HEK293 (cell line): ENCODE measurements at regions not wholly inside any gene's neighbourhood (a gene's known extent, or its start where the extent isn't known, plus 50 kb on each side); places are given as distances from the start of the nearest gene placed in this dataset.

Experiments used
- CTCF ChIA-PET: fragments of 350-600 bp; formaldehyde crosslinking; extraction: SDS; loops from one replicate; lab custom pipeline; 2021; ENCODE audit warnings: antibody characterized with exemption; lab: Yijun Ruan, JAX
- POLR2A ChIA-PET: fragments of 300-600 bp; formaldehyde crosslinking; extraction: SDS; loops from one replicate; lab custom pipeline; 2020; ENCODE audit warnings: antibody characterized with exemption, inconsistent platforms; lab: Yijun Ruan, JAX
- H3K27ac ChIP-seq: fragments of 200-500 bp; sonication (Bioruptor generic); 2 replicates; pipeline ENCODE4 v1.5.1; 2014; ENCODE audit warnings: low read depth, low read length, control low read depth, inconsistent platforms; ENCODE audit errors: extremely low read depth
- H3K36me3 ChIP-seq, 2 experiments: fragments of 200-500 bp in 1 of 2; sonication (Bioruptor generic) in 1 of 2; 1 replicate in 1 of 2; 2 replicates in 1 of 2; pipeline ENCODE4 v1.5.1; 2014 to 2017; ENCODE audit warnings: inconsistent platforms in 2 of 2, low read length in 2 of 2; ENCODE audit not compliant: control insufficient read depth in 2 of 2, insufficient read depth in 1 of 2
- H3K4me1 ChIP-seq: fragments of 200-500 bp; sonication (Bioruptor generic); 2 replicates; pipeline ENCODE4 v1.5.1; 2014; ENCODE audit warnings: mild to moderate bottlenecking, low read length, inconsistent platforms; ENCODE audit not compliant: control insufficient read depth, insufficient read depth
- H3K4me3 ChIP-seq: 2 replicates; pipeline ENCODE4 v1.5.1; 2011; ENCODE audit warnings: low read depth, mild to moderate bottlenecking, control low read depth, low read length, moderate library complexity
- H3K9me3 ChIP-seq: fragments of 200-500 bp; sonication (Bioruptor generic); 2 replicates; pipeline ENCODE4 v1.5.1; 2014; ENCODE audit warnings: low read depth, low read length, inconsistent platforms; ENCODE audit not compliant: control insufficient read depth, insufficient read depth
- GLIS1 ChIP-seq: fragments of 450-650 bp; formaldehyde crosslinking; IDR thresholded peaks from 2 replicates; pipeline ENCODE4 v1.5.1; 2016; ENCODE audit warnings: missing biosample characterization, missing genetic modification characterization
- PRDM1 ChIP-seq: fragments of 450-650 bp; formaldehyde crosslinking; IDR thresholded peaks from 2 replicates; pipeline ENCODE4; 2016; ENCODE audit warnings: missing biosample characterization, missing genetic modification characterization
- REPIN1 ChIP-seq: fragments of 450-650 bp; formaldehyde crosslinking; IDR thresholded peaks from 2 replicates; pipeline ENCODE4 v1.5.1; 2017; ENCODE audit warnings: missing biosample characterization, missing genetic modification characterization, low read depth
- ZNF155 ChIP-seq: fragments of 450-650 bp; formaldehyde crosslinking; IDR thresholded peaks from 2 replicates; pipeline ENCODE4 v1.5.1; 2016; ENCODE audit warnings: missing biosample characterization, missing genetic modification characterization
- ZNF221 ChIP-seq: fragments of 450-650 bp; formaldehyde crosslinking; IDR thresholded peaks from 2 replicates; pipeline ENCODE4 v1.5.1; 2017; ENCODE audit warnings: missing biosample characterization, missing genetic modification characterization, borderline replicate concordance
- ZNF324 ChIP-seq: fragments of 450-650 bp; formaldehyde crosslinking; IDR thresholded peaks from 2 replicates; pipeline ENCODE4 v1.5.1; 2016; ENCODE audit warnings: missing biosample characterization, missing genetic modification characterization
- ZNF555 ChIP-seq: fragments of 450-650 bp; formaldehyde crosslinking; conservative IDR thresholded peaks from 2 replicates; pipeline ENCODE4 v1.5.1; 2017; ENCODE audit warnings: missing biosample characterization, mild to moderate bottlenecking, missing genetic modification characterization, inconsistent platforms
- ZNF596 ChIP-seq: fragments of 450-650 bp; IDR thresholded peaks from 2 replicates; pipeline ENCODE4 v1.5.0; 2018; ENCODE audit warnings: missing biosample characterization, mild to moderate bottlenecking, missing genetic modification characterization, moderate library complexity
- ZNF624 ChIP-seq: fragments of 450-650 bp; formaldehyde crosslinking; IDR thresholded peaks from 2 replicates; pipeline ENCODE4 v1.5.1; 2017; ENCODE audit warnings: missing biosample characterization, missing genetic modification characterization
- ZNF629 ChIP-seq: fragments of 450-650 bp; formaldehyde crosslinking; IDR thresholded peaks from 2 replicates; pipeline ENCODE4 v1.5.1; 2017; ENCODE audit warnings: missing biosample characterization, missing genetic modification characterization
- ZNF768 ChIP-seq: fragments of 450-650 bp; formaldehyde crosslinking; IDR thresholded peaks from 2 replicates; pipeline ENCODE4 v1.5.1; 2018; ENCODE audit warnings: missing biosample characterization, mild to moderate bottlenecking, missing genetic modification characterization
- ZNF776 ChIP-seq: fragments of 450-650 bp; formaldehyde crosslinking; IDR thresholded peaks from 2 replicates; pipeline ENCODE4 v1.5.0; 2017; ENCODE audit warnings: missing biosample characterization, missing genetic modification characterization, borderline replicate concordance
- ZNF830 ChIP-seq: fragments of 450-650 bp; IDR thresholded peaks from 2 replicates; pipeline ENCODE4 v1.5.0; 2018; ENCODE audit warnings: missing biosample characterization, missing genetic modification characterization, low read depth, mild to moderate bottlenecking, moderate library complexity
- ZSCAN16 ChIP-seq: fragments of 450-650 bp; formaldehyde crosslinking; IDR thresholded peaks from 2 replicates; pipeline ENCODE4 v1.5.1; 2016; ENCODE audit warnings: missing biosample characterization, missing genetic modification characterization
- TF ChIP-seq, protein P1 (sequence below): fragments of 450-650 bp; formaldehyde crosslinking; IDR thresholded peaks from 2 replicates; pipeline ENCODE4 v1.5.1; 2016; ENCODE audit warnings: missing biosample characterization, missing genetic modification characterization, borderline replicate concordance
- TF ChIP-seq, protein P2 (sequence below): fragments of 450-650 bp; formaldehyde crosslinking; IDR thresholded peaks from 2 replicates; pipeline ENCODE4 v1.5.1; 2016; ENCODE audit warnings: missing biosample characterization, missing genetic modification characterization
- TF ChIP-seq, protein P3 (sequence below): fragments of 450-650 bp; formaldehyde crosslinking; IDR thresholded peaks from 2 replicates; pipeline ENCODE4 v1.5.1; 2017; ENCODE audit warnings: missing biosample characterization, mild to moderate bottlenecking, missing genetic modification characterization, moderate library complexity
- TF ChIP-seq, protein P4 (sequence below): IDR thresholded peaks from 2 replicates; pipeline ENCODE4 v1.6.1; 2011; ENCODE audit warnings: mild to moderate bottlenecking, low read depth, low read length, borderline replicate concordance
- TF ChIP-seq, protein P5 (sequence below): fragments of 450-650 bp; formaldehyde crosslinking; IDR thresholded peaks from 2 replicates; pipeline ENCODE4 v1.5.1; 2017; ENCODE audit warnings: missing biosample characterization, missing genetic modification characterization
- TF ChIP-seq, protein P6 (sequence below): fragments of 450-650 bp; formaldehyde crosslinking; IDR thresholded peaks from 2 replicates; pipeline ENCODE4 v1.5.1; 2016; ENCODE audit warnings: missing biosample characterization, missing genetic modification characterization

DNA sequence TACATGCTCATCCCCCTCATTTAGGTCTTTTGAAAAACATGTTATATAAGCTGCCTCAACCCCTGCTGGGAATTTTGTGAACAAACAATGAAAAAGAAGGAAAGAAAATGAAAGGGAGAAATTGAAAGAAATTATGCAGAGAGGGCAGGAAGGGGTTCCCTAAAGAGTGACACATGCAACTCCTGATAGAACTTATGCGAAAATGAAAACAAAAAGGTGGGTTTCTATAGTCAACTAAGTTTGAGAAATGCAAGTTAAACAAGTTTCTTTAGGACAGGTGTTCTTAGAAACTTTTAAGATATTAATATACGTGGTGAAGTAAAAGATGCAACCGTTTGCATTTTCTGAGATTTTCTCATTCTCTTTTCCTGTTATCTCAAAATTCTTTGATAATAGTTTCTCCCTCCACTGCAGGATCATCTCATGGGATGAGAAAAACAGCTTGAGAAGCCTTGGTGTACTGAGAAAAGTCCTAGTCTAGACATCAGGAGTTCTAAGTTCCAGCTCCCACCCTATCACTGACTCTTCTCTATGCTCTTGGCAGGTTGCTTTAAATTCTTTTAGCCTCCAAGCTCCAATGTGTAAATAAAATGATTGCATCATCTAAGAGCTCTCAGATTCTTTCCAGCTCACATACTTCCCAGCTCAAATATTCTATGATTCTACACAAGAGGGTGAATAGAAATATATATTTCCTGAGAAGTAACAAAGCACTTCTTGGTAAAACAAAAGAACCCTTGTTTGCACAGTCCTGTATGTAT, 109.2 kb downstream of the FAM76B start:
- POLR2A ChIA-PET, result interaction anchor here (1.1 kb wide), 1 partner anchor 9 kb away, joined by 3 read pairs; no protein-coding TSS in a partner anchor
- Histone ChIP-seq H3K27ac (no peak overlapping the region), H3K9me3 (no peaks in the 10 kb centered on the region), H3K4me3 (no peak overlapping the region), H3K4me1 (no peaks in the 10 kb centered on the region), H3K36me3 (no peaks in the 10 kb centered on the region)
- TF ChIP-seq ZNF830 (tag by site-specific recombination) (no peak), ZNF155 (tag by site-specific recombination) (no peak), ZNF324 (tag by site-specific recombination) (no peak), PRDM1 (tag by site-specific recombination) (no peak), ZNF629 (tag by site-specific recombination) (no peak), ZNF555 (no peak), REPIN1 (tag by site-specific recombination) (no peak), ZNF221 (tag by site-specific recombination) (no peak), ZSCAN16 (no peak), ZNF776 (no peak), ZNF596 (no peak), ZNF624 (tag by site-specific recombination) (no peak), GLIS1 (tag by site-specific recombination) (no peak), ZNF768 (tag by site-specific recombination) (no peak)
- TF ChIP-seq, protein P1, sequence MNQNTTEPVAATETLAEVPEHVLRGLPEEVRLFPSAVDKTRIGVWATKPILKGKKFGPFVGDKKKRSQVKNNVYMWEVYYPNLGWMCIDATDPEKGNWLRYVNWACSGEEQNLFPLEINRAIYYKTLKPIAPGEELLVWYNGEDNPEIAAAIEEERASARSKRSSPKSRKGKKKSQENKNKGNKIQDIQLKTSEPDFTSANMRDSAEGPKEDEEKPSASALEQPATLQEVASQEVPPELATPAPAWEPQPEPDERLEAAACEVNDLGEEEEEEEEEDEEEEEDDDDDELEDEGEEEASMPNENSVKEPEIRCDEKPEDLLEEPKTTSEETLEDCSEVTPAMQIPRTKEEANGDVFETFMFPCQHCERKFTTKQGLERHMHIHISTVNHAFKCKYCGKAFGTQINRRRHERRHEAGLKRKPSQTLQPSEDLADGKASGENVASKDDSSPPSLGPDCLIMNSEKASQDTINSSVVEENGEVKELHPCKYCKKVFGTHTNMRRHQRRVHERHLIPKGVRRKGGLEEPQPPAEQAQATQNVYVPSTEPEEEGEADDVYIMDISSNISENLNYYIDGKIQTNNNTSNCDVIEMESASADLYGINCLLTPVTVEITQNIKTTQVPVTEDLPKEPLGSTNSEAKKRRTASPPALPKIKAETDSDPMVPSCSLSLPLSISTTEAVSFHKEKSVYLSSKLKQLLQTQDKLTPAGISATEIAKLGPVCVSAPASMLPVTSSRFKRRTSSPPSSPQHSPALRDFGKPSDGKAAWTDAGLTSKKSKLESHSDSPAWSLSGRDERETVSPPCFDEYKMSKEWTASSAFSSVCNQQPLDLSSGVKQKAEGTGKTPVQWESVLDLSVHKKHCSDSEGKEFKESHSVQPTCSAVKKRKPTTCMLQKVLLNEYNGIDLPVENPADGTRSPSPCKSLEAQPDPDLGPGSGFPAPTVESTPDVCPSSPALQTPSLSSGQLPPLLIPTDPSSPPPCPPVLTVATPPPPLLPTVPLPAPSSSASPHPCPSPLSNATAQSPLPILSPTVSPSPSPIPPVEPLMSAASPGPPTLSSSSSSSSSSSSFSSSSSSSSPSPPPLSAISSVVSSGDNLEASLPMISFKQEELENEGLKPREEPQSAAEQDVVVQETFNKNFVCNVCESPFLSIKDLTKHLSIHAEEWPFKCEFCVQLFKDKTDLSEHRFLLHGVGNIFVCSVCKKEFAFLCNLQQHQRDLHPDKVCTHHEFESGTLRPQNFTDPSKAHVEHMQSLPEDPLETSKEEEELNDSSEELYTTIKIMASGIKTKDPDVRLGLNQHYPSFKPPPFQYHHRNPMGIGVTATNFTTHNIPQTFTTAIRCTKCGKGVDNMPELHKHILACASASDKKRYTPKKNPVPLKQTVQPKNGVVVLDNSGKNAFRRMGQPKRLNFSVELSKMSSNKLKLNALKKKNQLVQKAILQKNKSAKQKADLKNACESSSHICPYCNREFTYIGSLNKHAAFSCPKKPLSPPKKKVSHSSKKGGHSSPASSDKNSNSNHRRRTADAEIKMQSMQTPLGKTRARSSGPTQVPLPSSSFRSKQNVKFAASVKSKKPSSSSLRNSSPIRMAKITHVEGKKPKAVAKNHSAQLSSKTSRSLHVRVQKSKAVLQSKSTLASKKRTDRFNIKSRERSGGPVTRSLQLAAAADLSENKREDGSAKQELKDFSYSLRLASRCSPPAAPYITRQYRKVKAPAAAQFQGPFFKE (tag by site-specific recombination), result no peak
- TF ChIP-seq, protein P2, sequence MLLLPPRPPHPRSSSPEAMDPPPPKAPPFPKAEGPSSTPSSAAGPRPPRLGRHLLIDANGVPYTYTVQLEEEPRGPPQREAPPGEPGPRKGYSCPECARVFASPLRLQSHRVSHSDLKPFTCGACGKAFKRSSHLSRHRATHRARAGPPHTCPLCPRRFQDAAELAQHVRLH (tag by site-specific recombination), result no peak
- TF ChIP-seq, protein P3, sequence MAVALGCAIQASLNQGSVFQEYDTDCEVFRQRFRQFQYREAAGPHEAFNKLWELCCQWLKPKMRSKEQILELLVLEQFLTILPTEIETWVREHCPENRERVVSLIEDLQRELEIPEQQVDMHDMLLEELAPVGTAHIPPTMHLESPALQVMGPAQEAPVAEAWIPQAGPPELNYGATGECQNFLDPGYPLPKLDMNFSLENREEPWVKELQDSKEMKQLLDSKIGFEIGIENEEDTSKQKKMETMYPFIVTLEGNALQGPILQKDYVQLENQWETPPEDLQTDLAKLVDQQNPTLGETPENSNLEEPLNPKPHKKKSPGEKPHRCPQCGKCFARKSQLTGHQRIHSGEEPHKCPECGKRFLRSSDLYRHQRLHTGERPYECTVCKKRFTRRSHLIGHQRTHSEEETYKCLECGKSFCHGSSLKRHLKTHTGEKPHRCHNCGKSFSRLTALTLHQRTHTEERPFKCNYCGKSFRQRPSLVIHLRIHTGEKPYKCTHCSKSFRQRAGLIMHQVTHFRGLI, result no peak
- TF ChIP-seq, protein P4, sequence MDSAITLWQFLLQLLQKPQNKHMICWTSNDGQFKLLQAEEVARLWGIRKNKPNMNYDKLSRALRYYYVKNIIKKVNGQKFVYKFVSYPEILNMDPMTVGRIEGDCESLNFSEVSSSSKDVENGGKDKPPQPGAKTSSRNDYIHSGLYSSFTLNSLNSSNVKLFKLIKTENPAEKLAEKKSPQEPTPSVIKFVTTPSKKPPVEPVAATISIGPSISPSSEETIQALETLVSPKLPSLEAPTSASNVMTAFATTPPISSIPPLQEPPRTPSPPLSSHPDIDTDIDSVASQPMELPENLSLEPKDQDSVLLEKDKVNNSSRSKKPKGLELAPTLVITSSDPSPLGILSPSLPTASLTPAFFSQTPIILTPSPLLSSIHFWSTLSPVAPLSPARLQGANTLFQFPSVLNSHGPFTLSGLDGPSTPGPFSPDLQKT, result no peak
- TF ChIP-seq, protein P5, sequence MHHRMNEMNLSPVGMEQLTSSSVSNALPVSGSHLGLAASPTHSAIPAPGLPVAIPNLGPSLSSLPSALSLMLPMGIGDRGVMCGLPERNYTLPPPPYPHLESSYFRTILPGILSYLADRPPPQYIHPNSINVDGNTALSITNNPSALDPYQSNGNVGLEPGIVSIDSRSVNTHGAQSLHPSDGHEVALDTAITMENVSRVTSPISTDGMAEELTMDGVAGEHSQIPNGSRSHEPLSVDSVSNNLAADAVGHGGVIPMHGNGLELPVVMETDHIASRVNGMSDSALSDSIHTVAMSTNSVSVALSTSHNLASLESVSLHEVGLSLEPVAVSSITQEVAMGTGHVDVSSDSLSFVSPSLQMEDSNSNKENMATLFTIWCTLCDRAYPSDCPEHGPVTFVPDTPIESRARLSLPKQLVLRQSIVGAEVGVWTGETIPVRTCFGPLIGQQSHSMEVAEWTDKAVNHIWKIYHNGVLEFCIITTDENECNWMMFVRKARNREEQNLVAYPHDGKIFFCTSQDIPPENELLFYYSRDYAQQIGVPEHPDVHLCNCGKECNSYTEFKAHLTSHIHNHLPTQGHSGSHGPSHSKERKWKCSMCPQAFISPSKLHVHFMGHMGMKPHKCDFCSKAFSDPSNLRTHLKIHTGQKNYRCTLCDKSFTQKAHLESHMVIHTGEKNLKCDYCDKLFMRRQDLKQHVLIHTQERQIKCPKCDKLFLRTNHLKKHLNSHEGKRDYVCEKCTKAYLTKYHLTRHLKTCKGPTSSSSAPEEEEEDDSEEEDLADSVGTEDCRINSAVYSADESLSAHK, result no peak
- TF ChIP-seq, protein P6, sequence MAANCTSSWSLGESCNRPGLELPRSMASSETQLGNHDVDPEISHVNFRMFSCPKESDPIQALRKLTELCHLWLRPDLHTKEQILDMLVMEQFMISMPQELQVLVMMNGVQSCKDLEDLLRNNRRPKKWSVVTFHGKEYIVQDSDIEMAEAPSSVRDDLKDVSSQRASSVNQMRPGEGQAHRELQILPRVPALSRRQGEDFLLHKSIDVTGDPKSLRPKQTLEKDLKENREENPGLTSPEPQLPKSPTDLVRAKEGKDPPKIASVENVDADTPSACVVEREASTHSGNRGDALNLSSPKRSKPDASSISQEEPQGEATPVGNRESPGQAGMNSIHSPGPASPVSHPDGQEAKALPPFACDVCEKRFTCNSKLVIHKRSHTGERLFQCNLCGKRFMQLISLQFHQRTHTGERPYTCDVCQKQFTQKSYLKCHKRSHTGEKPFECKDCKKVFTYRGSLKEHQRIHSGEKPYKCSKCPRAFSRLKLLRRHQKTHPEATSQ (tag by site-specific recombination), result no peak
- CTCF ChIA-PET, result no interaction called here
